ENCODE measurements at regions not wholly inside any gene's neighbourhood (a gene's known extent, or its start where the extent isn't known, plus 50 kb on each side); places are given as distances from the start of the nearest gene placed in this dataset.

GRCh38 chr19:29044037-29044436 is 168.9 kb downstream of the UQCRFS1 start:
- no peak for TF ChIP-seq CTCF (IDR thresholded peaks at IDR 0.05)
- no peak for TF ChIP-seq POLR2A (IDR thresholded peaks at IDR 0.05)
